Spinal cord (tissue), 9 donors: ENCODE measurements at regions not wholly inside any gene's neighbourhood (a gene's known extent, or its start where the extent isn't known, plus 50 kb on each side); places are given as distances from the start of the nearest gene placed in this dataset.

Source experiments
- DNase-seq, 6 donors: peaks; one replicate each; pipeline versions ENCODE4 v3.0.0 to v3.0.0-alpha.2; 2013 to 2015; ENCODE audit warnings: low spot score in 6 of 6, low read depth in 4 of 6
- H3K27ac ChIP-seq: one replicate; pipeline ENCODE4 v1.5.1; 2013; ENCODE audit warnings: low read depth, low read length, control low read depth
- H3K27me3 ChIP-seq: one replicate; pipeline ENCODE4 v1.6.1; 2013; ENCODE audit warnings: low read length; ENCODE audit not compliant: control insufficient read depth, insufficient read depth
- H3K36me3 ChIP-seq: one replicate; pipeline ENCODE4 v1.6.1; 2013; ENCODE audit warnings: low read length; ENCODE audit not compliant: control insufficient read depth, insufficient read depth
- H3K4me1 ChIP-seq: one replicate; pipeline ENCODE4 v1.6.1; 2013; ENCODE audit warnings: low read length; ENCODE audit not compliant: control insufficient read depth, insufficient read depth
- H3K4me3 ChIP-seq: one replicate; pipeline ENCODE4 v1.5.1; 2013; ENCODE audit warnings: low read depth, low read length, control low read depth
- H3K9me3 ChIP-seq: one replicate; pipeline ENCODE4 v1.6.1; 2013; ENCODE audit warnings: low read length; ENCODE audit not compliant: control insufficient read depth, insufficient read depth
- WGBS: methylation state at CpG from one replicate; pipeline ENCODE4 v1.1.5; 2013; ENCODE audit warnings: missing lambda C conversion rate; ENCODE audit not compliant: insufficient coverage; 5-methylcytosine and 5-hydroxymethylcytosine counted together
- donor health status: healthy.

DNA sequence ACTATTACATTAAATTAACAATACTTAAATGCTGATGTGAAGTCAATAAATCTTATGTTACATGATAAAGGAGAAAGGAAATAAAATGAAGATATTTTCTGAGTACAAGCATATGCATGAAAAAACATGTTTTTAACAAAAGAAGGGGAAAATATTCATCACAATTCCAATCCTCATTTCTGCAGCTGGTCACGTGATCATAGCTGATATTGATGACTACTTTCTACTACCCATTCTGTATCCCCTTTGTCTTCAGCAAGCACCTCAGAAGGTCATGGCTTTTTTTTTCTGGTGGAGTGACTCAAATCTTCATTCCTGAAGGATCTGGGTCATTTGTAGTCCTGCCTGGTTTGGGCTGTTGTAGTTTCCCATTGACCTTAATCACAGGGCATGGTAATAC lies 90.9 kb downstream of the CDO1 start:
- Histone ChIP-seq H3K4me1 (no peaks in the 10 kb centered on the region), H3K27me3 (no peaks in the 10 kb centered on the region), H3K4me3 (no peak overlapping the region), H3K9me3 (no peaks in the 10 kb centered on the region), H3K27ac (no peak overlapping the region), H3K36me3 (no peaks in the 10 kb centered on the region)
- no peak for DNase-seq
- WGBS: no CpG with 5 or more reads among the region's 1 CpG

DNA sequence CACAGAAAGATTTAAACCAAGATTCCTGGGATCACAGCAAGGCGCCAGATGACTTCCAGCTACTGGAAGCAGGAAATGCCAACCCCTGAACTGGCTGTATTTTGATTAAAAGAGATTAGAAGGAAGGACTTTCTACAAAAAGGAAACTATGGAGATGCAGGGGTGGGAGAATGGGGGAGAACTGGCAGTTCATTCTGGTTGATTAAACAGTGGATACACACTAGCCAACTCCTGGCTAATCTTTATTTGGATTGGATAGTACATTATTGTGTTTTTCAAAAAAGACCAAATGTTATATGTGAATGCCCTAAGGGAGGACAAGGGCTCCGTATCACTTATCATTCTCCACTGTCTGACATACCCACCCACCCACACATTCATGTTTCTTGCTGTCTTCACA lies 93.2 kb downstream of the CDO1 start:
- H3K27ac ChIP-seq: no peak overlapping the region
- no CpG with 5 or more reads among the region's 2 CpGs for WGBS
- no peaks in the 10 kb centered on the region for H3K27me3 ChIP-seq
- no peak overlapping the region for H3K4me3 ChIP-seq
- peak in 2 of 6 donors; percentile 2 to 25 for DNase-seq
- H3K4me1 ChIP-seq: no peaks in the 10 kb centered on the region
- no peaks in the 10 kb centered on the region for H3K36me3 ChIP-seq
- no peaks in the 10 kb centered on the region for H3K9me3 ChIP-seq

DNA sequence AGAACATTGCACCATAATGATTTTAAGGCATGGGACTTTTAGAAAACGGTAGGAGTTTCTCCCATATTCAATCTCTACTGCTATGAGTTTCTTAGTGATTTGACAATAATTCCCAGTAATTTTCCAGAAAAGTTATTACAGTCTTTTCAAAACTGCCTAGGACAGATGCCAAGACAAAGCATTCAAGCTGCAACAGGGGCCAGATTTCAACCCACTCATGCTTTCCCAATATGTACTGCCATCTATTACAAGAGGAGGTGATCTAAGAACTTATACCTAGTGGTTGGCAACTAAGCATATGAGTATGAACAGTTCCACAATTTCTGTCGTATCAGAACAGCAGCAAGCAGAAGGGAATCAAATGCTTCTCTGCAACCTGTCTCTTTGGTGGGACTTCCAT lies 95.1 kb upstream of the TMED7 start:
- H3K27ac ChIP-seq: no peak overlapping the region
- no peaks in the 10 kb centered on the region for H3K4me1 ChIP-seq
- H3K27me3 ChIP-seq: no peaks in the 10 kb centered on the region
- no peak for DNase-seq
- 100% methylated on average over 1 of the region's 2 CpGs for WGBS
- H3K4me3 ChIP-seq: no peak overlapping the region
- no peaks in the 10 kb centered on the region for H3K9me3 ChIP-seq
- H3K36me3 ChIP-seq: no peaks in the 10 kb centered on the region

DNA sequence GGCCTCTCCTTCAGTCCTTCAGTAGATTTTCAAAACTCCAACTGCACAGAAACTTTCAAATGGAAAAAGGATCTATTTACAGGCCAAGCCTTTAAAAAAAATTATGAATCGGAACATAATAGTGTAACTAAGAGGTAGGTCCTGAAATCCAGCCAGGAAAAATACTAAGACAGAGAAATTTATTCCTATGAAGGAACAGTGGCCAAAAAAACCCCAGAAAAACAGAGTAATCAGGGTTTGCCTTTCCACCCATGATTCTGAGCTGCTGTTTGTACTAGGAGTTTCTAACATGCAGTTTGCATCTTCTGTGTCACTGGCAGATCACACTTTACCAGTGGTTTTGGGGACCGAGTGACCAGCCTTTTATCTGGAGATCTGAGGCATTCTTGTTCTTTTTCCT lies 93.1 kb upstream of the TMED7 start:
- DNase-seq: no peak
- Histone ChIP-seq H3K27ac (no peak overlapping the region), H3K27me3 (no peaks in the 10 kb centered on the region), H3K4me1 (no peaks in the 10 kb centered on the region), H3K9me3 (no peaks in the 10 kb centered on the region), H3K36me3 (no peaks in the 10 kb centered on the region), H3K4me3 (no peak overlapping the region)
- 100% methylated on average over 1 of the region's 2 CpGs for WGBS

DNA sequence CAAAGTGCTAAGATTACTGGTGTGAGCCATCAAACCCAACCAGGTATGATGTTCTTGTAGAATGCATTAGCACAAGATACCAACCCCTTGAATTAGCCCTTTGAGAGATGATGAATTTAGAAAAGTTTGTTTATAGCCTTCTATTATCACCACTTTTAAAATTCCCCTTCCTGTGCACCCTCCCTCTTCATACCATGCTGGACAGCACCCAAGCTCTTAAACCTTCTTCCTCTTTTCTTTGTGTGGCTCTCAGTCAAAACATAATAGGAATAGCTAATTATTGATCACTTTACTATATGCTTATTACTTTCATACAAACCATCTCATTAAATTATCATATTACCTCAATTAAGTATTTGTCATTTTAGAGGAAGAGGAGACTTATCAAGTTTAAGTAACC lies 87.6 kb upstream of the TMED7 start:
- Histone ChIP-seq H3K4me1 (no peaks in the 10 kb centered on the region), H3K36me3 (no peaks in the 10 kb centered on the region), H3K4me3 (no peak overlapping the region), H3K9me3 (no peaks in the 10 kb centered on the region), H3K27me3 (no peaks in the 10 kb centered on the region), H3K27ac (no peak overlapping the region)
- no peak for DNase-seq

DNA sequence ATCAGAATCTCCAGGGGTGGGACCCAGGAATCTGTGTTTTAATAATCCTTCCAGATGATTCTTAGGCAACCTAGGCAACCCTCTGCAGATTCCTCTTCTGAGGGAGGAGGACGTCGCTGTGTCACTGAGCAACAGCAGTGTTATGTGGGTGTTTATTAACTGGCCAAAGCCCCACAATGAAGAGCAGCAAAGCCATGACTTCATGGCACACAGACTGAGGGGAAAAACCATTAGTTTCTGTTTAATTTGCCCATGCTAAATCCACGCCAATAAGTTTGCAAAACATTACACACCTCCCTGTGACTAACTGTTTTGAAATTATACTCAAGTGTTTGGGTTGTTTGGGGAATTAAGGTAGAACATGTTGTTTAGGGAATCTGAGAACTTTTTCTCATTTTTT lies 83.7 kb upstream of the TMED7 start:
- H3K27ac ChIP-seq: no peak overlapping the region

DNA sequence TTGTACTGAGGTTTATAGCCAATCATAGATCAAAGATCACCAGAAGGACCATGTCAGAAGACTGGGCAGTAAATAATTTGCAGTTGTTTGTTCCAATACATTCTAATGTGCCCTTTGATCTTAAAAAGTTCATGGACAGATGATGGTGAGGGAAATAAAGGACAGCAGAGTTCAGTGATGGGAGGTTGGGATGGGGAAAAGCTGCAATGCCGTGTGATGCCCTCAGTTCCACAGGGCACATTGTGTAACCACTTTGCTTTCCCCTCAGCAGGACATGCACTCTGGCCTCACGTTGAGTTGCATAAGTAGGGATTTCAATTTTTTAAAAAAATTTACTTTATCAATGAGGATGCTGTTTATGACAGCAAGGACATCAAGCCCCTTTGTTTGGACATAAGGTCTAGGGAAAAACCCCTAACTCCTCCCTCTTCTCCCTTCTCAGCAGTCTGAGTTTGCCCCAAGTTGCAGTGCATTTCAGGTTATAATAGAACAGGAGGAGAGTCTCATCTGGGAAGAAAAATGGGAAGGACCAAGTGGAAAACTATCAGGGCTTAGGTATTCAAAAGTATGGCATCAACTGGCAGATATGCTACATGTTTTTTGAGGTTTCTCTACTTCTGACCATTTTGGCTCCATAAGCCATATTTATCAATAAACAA lies 83.1 kb upstream of the TMED7 start:
- Histone ChIP-seq H3K27ac (no peak overlapping the region), H3K9me3 (no peaks in the 10 kb centered on the region), H3K36me3 (no peaks in the 10 kb centered on the region), H3K27me3 (no peaks in the 10 kb centered on the region), H3K4me1 (no peaks in the 10 kb centered on the region), H3K4me3 (no peak overlapping the region)
- no CpG with 5 or more reads among the region's 2 CpGs for WGBS
- DNase-seq: no peak

More for the DNA sequence above, 83.7 kb upstream of the TMED7 start:
- no peak for DNase-seq
- Histone ChIP-seq H3K4me1 (no peaks in the 10 kb centered on the region), H3K27me3 (no peaks in the 10 kb centered on the region), H3K4me3 (no peak overlapping the region), H3K36me3 (no peaks in the 10 kb centered on the region), H3K9me3 (no peaks in the 10 kb centered on the region)
- WGBS: 25% methylated on average over 2 of the region's 3 CpGs

DNA sequence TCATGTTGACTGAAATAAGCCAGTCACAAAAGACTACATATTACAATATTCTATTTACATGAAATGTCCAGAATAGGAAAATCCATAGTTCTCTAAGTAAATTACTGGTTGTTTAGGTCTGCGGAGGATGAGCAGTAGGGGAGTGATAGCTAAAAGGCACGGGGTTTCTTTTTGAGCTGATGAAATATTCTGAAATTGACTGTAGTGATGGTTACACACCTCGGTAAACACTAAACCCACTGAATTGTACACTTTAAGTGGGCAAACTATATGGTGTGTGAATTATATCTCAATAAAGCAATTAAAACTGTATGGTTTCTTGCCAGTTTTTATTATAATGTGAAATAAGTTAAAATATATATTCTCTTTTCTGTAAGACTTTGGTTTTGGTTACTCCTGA lies 77.7 kb upstream of the TMED7 start:
- peaks cover 1% of the 10 kb centered on the region for H3K9me3 ChIP-seq
- no peaks in the 10 kb centered on the region for H3K4me1 ChIP-seq
- DNase-seq: no peak
- no peaks in the 10 kb centered on the region for H3K36me3 ChIP-seq
- no peak overlapping the region for H3K4me3 ChIP-seq
- H3K27ac ChIP-seq: no peak overlapping the region
- WGBS: no CpG with 5 or more reads among the region's 3 CpGs
- no peaks in the 10 kb centered on the region for H3K27me3 ChIP-seq

DNA sequence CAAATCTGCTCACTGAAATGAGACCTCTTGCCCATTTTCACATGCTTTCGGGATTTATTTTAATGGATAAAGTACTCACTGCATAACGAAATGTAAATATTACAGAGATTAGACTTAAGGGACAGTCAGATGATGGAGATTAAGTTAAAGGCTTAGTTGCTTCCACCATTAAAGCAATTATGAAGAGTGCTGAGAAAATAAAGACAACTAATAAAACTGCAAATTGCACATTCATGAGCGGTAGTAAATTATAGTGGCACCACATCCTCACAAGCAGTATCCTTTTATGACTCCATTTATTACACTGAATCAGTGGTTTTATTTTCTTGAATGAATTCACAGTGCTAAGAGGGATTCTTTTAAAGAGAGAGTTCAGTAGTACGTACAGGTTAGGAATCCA lies 76.2 kb upstream of the TMED7 start:
- Histone ChIP-seq H3K27me3 (no peaks in the 10 kb centered on the region), H3K36me3 (no peaks in the 10 kb centered on the region), H3K4me3 (no peak overlapping the region), H3K27ac (no peak overlapping the region), H3K4me1 (no peaks in the 10 kb centered on the region), H3K9me3 (peaks cover 1% of the 10 kb centered on the region)
- DNase-seq: peak in 1 of 6 donors; percentile 89
- WGBS: no CpG with 5 or more reads among the region's 4 CpGs

DNA sequence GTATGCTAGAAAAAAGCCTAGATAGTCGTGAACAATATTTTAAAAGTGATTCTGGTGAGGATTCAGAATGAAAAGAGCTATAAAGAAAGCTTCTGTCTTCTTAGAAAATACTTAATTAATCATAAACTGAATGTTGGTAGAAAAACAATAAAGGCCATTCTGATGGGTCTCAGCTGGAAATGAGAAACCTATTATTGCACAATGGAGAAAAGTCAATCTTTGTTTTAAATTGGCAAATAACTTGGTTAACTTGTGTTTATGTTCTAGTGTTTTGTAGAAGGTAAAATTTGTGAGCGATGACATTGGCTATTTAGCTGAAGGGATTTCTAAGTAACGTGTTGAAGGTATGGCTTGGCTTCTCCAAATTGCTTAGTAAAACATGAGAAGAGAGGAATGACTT lies 74.1 kb upstream of the TMED7 start:
- no peaks in the 10 kb centered on the region for H3K4me1 ChIP-seq
- peaks cover 1% of the 10 kb centered on the region for H3K9me3 ChIP-seq
- H3K36me3 ChIP-seq: no peaks in the 10 kb centered on the region
- WGBS: 83% methylated on average over 1 of the region's 3 CpGs
- H3K27ac ChIP-seq: no peak overlapping the region
- no peak for DNase-seq
- no peaks in the 10 kb centered on the region for H3K27me3 ChIP-seq
- H3K4me3 ChIP-seq: no peak overlapping the region
